Vagina (tissue), 2 donors: ENCODE measurements at regions not wholly inside any gene's neighbourhood (a gene's known extent, or its start where the extent isn't known, plus 50 kb on each side); places are given as distances from the start of the nearest gene placed in this dataset.

Source experiments
- CTCF ChIP-seq, 3 experiments: fragments of 450-650 bp in 2 of 3; fragments of 200-600 bp in 1 of 3; sonication (generic) in 1 of 3; IDR thresholded peaks; one replicate each; pipeline ENCODE4 v1.5.1; 2017 to 2019; ENCODE audit warnings: antibody characterized with exemption in 3 of 3, mild to moderate bottlenecking in 2 of 3, moderate library complexity in 2 of 3
- POLR2A ChIP-seq, 2 donors: fragments of 450-650 bp; IDR thresholded peaks; one replicate each; pipeline ENCODE4 v1.6.1; 2017; ENCODE audit warnings: antibody characterized with exemption in 2 of 2, mild to moderate bottlenecking in 2 of 2, moderate library complexity in 2 of 2

GRCh38 chr20:7691647-7692269, 248.5 kb downstream of the HAO1 start:
- TF ChIP-seq CTCF (IDR thresholded peaks at IDR 0.05), result no peak
- TF ChIP-seq POLR2A (IDR thresholded peaks at IDR 0.05), result no peak
